Hematopoietic multipotent progenitor cell treated with erythropoietin and hydrocortisone succinate and interleukin-3 and kit ligand, for 4 days (in vitro differentiated cells): ENCODE measurements at regions not wholly inside any gene's neighbourhood (a gene's known extent, or its start where the extent isn't known, plus 50 kb on each side); places are given as distances from the start of the nearest gene placed in this dataset.
A peak's percentile ranks its signal among the peaks of the same experiment; 100 is the strongest.

Experiments used
- DNase-seq: peaks from one replicate; pipeline ENCODE4 v3.0.0-alpha.2; 2015

DNA sequence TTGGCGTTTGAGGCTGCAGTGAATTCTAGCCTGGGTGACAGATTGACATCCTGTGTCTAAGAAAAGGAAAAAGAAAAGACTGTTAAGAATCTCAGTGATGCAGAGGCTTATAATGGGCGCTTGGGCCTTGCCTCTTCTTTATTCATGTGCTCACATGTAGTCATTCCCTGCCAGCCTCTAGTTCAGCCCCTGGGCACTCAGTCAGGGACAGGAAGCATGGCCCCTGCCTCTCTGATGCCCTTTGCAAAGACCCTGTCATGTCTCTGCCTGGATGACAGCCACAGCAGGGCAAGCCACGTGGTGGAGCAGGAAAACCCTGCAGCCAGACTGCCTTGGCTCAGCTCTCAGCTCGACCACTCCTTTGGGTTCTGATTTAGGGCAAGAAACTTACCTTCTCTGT, 368.9 kb downstream of the RPS24 start:
- no peak for DNase-seq

GRCh38 chr10:78403781-78404180, 370.1 kb downstream of the RPS24 start:
- no peak for DNase-seq

GRCh38 chr10:78404296-78404695, 370.6 kb downstream of the RPS24 start:
- DNase-seq = no peak

DNA sequence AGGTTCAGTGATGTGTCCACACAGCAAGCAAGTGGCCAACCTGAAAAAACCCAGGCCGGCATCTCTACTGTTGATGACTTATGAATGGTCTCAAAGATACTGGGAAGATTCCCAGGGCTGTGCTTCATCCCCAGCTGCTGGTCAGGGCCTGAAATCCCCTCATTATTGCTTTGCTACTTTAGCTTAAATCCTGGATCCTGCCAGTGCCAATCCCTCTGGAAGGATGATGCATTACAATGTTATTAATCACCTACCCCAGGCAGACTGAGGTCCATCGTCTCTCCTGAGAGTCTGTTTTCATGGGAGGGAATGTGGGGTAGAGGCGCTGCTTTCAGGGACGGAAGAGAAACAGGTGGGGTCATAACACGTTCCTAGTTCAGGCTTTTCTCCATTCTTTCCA, 371.6 kb downstream of the RPS24 start:
- DNase-seq = no peak

- no peak for DNase-seq
These were observed 372.1 kb downstream of the RPS24 start for GRCh38 chr10:78405736-78406135.

- DNase-seq = no peak
These were observed 373.0 kb downstream of the RPS24 start for GRCh38 chr10:78406648-78407008.

- DNase-seq = peak; percentile 64
These were observed 373.5 kb downstream of the RPS24 start for GRCh38 chr10:78407009-78407711.

DNA sequence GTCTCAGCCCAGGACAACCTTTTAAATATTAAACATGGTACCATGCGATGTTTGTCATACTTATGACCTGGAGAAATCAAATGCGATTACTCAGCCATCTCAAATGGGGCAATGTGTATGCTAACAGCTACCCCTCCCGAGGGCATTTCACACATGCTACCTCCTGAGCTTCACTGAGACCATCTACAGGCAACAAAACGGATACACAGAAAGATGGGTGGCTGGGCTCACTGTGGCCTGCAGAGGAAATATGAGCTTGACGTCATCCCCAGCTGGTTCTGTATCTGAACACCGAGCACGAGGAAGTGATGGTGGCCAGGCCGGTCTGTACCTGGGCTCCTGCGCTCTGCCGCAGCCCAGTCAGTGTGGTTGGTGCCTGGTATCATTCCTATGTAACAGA, 374.3 kb downstream of the RPS24 start:
- DNase-seq = no peak

DNA sequence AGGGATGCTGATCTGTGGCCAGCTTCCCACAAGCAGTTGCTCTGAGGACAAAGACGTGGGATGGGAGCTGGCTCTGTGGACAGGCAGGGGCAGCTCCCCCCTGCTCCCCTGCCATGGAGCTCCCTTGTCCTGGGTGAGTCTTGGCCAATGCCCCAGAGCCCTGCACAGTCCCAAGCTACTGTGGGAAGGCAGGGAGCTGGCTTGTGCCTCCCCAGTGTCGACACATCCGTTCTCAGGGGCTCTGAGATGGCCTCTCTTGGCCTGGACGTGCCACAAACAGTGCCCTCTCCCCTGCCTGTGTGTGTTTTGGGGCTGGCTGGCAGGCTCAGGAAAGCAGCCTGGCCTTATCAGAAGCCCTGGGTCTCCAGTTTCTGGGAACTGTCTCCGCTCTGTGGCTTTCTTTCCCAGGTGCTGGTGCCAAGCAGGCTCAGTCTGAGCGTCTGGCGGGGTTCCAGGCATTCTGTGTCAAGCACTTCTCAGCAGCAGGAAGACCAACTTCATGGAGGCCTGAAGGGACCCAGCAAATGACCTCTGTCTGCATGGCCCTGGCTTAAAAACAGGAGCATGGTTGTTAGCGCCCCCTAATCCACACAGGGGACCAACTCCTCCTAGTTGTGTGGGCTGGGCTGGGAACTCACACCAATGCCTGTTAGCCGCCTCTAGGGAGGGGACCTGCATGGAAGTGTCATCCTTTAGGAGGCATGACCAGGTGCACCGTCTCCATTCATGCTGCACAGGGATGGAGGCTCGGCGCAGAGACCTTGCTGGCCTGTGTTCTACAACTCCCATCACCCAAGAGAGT, 375.2 kb downstream of the RPS24 start:
- peak; percentile 49 for DNase-seq

GRCh38 chr10:78410046-78410965, 376.6 kb downstream of the RPS24 start:
- no peak for DNase-seq

- DNase-seq = no peak
These were observed 378.1 kb downstream of the RPS24 start for GRCh38 chr10:78411716-78412115.

- DNase-seq = no peak
These were observed 378.9 kb downstream of the RPS24 start for GRCh38 chr10:78412605-78413004.

DNA sequence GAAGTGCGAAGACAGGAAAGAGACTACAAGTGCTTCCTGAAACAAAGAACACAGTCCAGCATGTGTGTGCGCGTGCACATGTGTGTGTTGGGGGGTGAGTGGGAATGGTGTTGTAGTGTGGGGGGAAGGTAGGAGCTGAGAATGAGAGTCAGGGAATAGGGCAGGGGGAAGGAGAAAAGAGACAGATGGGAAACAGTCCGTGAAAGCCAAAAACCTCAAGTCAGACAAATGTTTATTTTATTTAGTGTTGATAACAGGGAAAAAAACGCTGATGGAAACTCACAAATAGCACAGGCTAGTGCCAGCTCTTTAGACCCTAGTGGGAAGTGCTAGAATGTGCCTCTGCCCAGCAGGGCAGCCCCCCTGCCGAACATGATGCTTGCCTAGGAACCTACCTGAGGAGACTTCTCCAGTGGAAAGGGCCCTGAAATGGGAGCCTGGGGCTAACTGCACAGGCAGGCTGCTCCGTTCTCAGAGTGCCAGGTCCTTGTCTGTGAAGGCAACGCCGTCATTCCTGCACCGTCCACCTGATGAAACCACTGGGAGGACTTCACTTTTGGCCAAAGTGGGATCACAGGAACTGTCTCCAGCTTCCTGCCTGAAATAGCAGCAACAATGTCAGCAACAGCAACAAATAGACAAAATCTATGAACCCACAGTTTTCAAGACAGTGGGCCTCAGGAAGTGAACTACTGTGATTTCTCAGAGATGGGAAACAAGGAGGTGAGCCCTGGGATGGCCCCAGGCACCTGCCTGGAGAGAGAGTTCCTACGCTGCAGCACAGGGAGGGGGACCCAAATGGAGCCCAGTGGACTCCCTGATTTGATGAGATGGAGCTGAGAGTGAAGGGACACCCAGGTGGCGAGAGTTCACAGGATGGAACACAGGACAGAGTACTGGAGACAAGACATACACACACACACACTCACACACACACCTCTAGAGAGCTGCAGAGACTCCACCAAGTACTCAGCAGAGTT, 379.7 kb downstream of the RPS24 start:
- no peak for DNase-seq

DNA sequence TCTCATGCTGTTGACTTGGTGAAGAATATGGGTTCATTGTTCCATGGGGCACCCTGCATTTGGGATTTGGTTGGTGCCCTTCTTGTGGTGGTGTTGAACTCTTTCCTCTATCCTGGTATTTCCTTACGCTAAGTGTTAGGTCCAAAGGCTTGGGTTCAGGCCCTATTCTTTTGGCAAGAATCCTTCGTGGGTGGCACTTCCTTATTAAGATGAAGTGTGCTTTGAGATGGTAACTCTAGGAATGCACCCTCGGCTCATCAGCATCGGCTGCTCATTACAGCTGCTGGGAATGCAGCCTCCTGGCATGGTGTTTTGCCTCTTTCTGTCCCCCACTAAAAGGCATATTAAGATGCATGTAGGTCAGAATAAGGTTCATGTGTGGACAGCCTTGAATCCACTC, 380.7 kb downstream of the RPS24 start:
- DNase-seq = no peak

- DNase-seq = no peak
These were observed 381.4 kb downstream of the RPS24 start for GRCh38 chr10:78415111-78415510.

- no peak for DNase-seq
These were observed 382.7 kb downstream of the RPS24 start for GRCh38 chr10:78416031-78417011.

DNA sequence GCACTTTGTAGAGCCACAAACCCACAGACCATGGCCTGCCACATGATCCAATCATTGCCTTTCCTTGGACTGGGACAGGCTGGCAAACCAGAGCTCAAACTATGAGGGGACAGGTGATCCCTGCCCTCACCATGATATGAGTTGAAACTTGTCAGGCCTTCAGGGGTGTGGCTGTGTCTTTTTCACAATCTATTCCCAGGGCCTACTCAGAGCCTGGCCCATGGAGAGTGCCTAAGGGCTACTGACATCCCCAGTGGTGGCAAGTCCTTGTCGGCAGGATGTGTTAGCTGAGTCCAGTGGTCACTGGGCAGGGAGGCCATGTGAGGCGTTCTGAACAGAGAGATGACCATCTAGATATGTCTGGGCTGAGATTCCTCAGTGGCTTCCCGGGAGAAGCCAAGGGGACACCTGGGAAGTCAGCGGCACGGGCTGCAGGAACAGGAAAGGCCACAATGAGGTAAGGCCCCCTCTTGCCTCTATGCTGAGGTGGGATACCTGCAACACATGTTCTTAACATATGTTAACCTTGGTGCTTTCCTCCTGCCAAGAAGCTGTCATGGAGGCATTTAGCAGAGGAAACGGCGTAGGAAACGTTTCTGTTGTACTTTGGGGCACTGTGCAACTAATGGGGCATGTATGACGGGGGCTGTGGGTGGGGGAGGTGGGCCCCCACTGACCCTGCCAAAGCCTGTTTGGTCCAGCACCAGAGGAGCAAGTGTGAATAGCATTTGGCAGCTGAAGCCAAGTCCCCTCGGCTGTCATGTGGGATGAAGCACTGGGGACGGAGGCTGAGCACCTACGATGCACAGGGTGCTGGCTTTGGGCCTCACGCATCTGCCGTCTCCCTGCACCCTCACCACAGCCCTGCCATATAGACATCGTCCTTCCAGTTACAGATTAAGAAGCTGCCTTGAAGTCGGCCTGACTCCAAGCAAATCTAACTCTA, 384.0 kb downstream of the RPS24 start:
- no peak for DNase-seq

GRCh38 chr10:78419481-78420265, 386.0 kb downstream of the RPS24 start:
- DNase-seq = no peak
